Left renal pelvis (tissue), 4 donors: ENCODE measurements at regions not wholly inside any gene's neighbourhood (a gene's known extent, or its start where the extent isn't known, plus 50 kb on each side); places are given as distances from the start of the nearest gene placed in this dataset.
"Not testable (repeated sequence)": the region's sequence is repeated elsewhere in the genome, so short reads cannot be mapped to it uniquely, and the experiment has no call there.

Experiments
- DNase-seq, 4 donors: peaks; one replicate each; pipeline ENCODE4 v3.0.0-alpha.2; 2013; ENCODE audit warnings: low read depth in 4 of 4, low spot score in 3 of 4

- not testable (repeated sequence) for DNase-seq
Measured at GRCh38 chr5:177863822-177864446, 81.2 kb upstream of the FAM153A start.

GRCh38 chr5:177857642-177858200, 75.0 kb upstream of the FAM153A start:
- DNase-seq = not testable (repeated sequence)

- DNase-seq = not testable (repeated sequence)
Measured at GRCh38 chr5:177856474-177856873, 73.8 kb upstream of the FAM153A start.

- DNase-seq = not testable (repeated sequence)
Measured at GRCh38 chr5:177847914-177848313, 65.2 kb upstream of the FAM153A start.

- not testable (repeated sequence) for DNase-seq
Measured at GRCh38 chr5:177846598-177846997, 63.9 kb upstream of the FAM153A start.

DNA sequence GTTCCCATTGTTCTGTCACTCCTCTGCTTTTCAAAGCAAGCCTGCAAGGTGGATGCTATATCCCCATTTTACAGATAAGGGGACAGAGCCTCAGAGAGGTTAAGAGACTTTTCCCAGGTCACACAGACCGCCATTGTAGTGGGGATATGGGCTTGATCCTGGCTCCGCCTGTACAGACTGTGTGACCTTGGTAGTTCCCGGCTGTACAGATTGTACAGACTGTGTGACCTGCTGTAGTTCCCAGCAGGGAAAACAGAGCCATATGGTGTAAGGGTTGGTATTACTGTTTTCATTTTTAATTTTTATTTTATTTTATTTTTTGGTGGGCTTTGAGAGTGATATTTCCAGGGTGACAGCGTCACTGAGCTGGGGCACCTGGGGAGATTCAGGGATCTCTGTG, 63.2 kb upstream of the FAM153A start:
- DNase-seq = not testable (repeated sequence)

DNA sequence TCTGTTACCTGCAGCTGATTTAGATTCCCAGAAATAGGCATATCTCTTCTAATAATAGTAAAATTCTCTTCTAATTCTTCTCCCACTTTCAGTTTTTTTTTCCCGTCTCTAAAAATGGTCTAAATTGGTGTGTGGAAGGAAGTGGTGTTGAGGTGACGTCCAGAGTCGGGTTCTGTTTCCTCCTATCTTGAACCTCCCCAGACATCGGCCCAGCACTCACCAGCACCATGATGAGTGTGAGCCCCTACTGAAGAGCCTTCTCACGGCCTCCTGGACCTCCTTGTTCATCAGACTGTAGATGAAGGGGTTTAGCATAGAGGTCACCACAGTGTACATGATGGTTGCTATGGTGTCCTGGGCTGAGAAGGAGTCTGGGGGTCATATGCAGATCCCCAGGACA, 53.5 kb upstream of the FAM153A start:
- not testable (repeated sequence) for DNase-seq
